ENCODE measurements at regions not wholly inside any gene's neighbourhood (a gene's known extent, or its start where the extent isn't known, plus 50 kb on each side); places are given as distances from the start of the nearest gene placed in this dataset.
A peak's percentile ranks its signal among the peaks of the same experiment; 100 is the strongest.

- TF ChIP-seq, protein P1, sequence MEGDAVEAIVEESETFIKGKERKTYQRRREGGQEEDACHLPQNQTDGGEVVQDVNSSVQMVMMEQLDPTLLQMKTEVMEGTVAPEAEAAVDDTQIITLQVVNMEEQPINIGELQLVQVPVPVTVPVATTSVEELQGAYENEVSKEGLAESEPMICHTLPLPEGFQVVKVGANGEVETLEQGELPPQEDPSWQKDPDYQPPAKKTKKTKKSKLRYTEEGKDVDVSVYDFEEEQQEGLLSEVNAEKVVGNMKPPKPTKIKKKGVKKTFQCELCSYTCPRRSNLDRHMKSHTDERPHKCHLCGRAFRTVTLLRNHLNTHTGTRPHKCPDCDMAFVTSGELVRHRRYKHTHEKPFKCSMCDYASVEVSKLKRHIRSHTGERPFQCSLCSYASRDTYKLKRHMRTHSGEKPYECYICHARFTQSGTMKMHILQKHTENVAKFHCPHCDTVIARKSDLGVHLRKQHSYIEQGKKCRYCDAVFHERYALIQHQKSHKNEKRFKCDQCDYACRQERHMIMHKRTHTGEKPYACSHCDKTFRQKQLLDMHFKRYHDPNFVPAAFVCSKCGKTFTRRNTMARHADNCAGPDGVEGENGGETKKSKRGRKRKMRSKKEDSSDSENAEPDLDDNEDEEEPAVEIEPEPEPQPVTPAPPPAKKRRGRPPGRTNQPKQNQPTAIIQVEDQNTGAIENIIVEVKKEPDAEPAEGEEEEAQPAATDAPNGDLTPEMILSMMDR (IDR thresholded peaks at IDR 0.05; ENCODE audit: control insufficient read depth, insufficient read depth, low read depth, low read length, missing control alignments) = no peak
- no peak overlapping the region for H3K4me3 ChIP-seq (ENCODE audit: control insufficient read depth, low read depth, low read length)
- peak; percentile 83 for DNase-seq (ENCODE audit: low read depth)
Observed at GRCh38 chr2:172285010-172285621, 142.3 kb upstream of the ITGA6 start.

- TF ChIP-seq, protein P1 (IDR thresholded peaks at IDR 0.05; ENCODE audit: control insufficient read depth, insufficient read depth, low read depth, low read length, missing control alignments) = no peak
- DNase-seq (ENCODE audit: low read depth) = no peak
- H3K4me3 ChIP-seq (ENCODE audit: control insufficient read depth, low read depth, low read length) = no peak overlapping the region
Observed at GRCh38 chr2:172285760-172286159, 141.6 kb upstream of the ITGA6 start.

DNA sequence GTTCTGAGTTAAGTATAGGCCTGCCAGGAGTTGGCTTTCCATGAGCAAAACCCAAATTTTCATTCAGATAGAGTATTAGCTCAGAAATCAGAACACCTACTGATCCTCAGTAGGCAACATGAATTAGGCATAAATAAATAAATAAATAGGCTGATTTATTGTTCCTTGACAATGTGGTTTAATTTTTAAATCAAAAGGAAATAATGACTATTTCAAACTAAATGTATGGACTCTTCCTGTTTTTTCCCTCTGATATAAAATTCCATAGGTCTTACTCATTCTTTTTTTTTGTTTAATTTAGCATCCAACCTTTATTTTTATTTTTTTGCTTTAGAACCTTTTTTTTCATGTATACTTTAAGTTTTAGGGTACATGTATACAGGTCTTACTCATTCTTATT lies 140.2 kb upstream of the ITGA6 start:
- TF ChIP-seq, protein P1 (IDR thresholded peaks at IDR 0.05; ENCODE audit: control insufficient read depth, insufficient read depth, low read depth, low read length, missing control alignments) = no peak
- H3K4me3 ChIP-seq (ENCODE audit: control insufficient read depth, low read depth, low read length) = no peak overlapping the region
- no peak for DNase-seq (ENCODE audit: low read depth)

DNA sequence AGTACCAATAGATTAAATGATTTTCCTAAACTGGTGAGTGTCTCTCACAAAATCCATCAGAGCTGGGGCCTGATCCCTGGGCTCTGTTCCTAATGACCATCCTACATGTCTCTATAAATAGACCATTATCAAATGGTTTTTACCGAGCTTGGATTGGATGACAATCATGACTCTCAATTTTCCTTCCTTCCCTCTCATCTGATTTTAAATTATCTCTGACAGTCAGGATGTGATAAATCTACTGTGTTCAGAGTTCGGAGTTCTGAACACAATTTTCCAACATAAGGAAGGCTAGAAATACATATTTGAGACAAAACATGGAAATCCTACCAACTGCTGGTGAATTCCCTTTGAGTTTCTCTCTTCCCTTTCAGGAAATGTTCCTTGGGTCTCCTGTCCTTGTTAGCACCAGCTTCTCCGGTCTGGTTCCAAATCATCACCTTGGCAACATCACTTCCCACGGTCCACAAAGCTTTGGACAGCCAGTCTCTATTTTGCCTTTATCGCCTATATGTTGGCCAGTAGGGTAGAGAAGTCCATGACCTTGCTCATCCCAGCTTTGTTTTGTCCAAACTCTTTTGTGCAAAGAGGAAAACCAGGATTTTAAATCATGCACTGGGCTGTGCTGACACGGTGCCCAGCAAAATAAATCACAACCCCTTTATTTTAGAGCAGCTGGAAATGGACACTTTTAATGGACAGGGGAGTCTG lies 139.6 kb upstream of the ITGA6 start:
- H3K4me3 ChIP-seq (ENCODE audit: control insufficient read depth, low read depth, low read length) = no peak overlapping the region
- no peak for DNase-seq (ENCODE audit: low read depth)
- TF ChIP-seq, protein P1 (IDR thresholded peaks at IDR 0.05; ENCODE audit: control insufficient read depth, insufficient read depth, low read depth, low read length, missing control alignments) = no peak

GRCh38 chr2:172288603-172289002 lies 138.8 kb upstream of the ITGA6 start:
- TF ChIP-seq, protein P1 (IDR thresholded peaks at IDR 0.05; ENCODE audit: control insufficient read depth, insufficient read depth, low read depth, low read length, missing control alignments) = no peak
- no peak overlapping the region for H3K4me3 ChIP-seq (ENCODE audit: control insufficient read depth, low read depth, low read length)
- no peak for DNase-seq (ENCODE audit: low read depth)

- H3K4me3 ChIP-seq (ENCODE audit: control insufficient read depth, low read depth, low read length) = no peak overlapping the region
- TF ChIP-seq, protein P1 (IDR thresholded peaks at IDR 0.05; ENCODE audit: control insufficient read depth, insufficient read depth, low read depth, low read length, missing control alignments) = no peak
- no peak for DNase-seq (ENCODE audit: low read depth)
Observed at GRCh38 chr2:172293952-172294351, 133.4 kb upstream of the ITGA6 start.
